Right lobe of liver (tissue), 6 donors: ENCODE measurements at regions not wholly inside any gene's neighbourhood (a gene's known extent, or its start where the extent isn't known, plus 50 kb on each side); places are given as distances from the start of the nearest gene placed in this dataset.
"Not testable (repeated sequence)": the region's sequence is repeated elsewhere in the genome, so short reads cannot be mapped to it uniquely, and the experiment has no call there.

ENCODE experiments used
- ATAC-seq, 4 donors: fragments of 200-7000 bp; cut with Tn5 transposase; one replicate each; pipeline ENCODE4 v1.9.1; 2020; ENCODE audit warnings: mild to moderate bottlenecking in 4 of 4, moderate library complexity in 4 of 4
- DNase-seq, 3 donors: peaks; one replicate each; pipeline ENCODE4 v3.0.0-alpha.2; 2020
- H3K27ac ChIP-seq, 3 donors: fragments of 200-600 bp; one replicate each; pipeline ENCODE4 v1.8.0; 2022
- H3K27me3 ChIP-seq, 2 donors: fragments of 200-600 bp; one replicate each; pipeline ENCODE4 v1.8.0; 2022
- H3K36me3 ChIP-seq, 4 donors: fragments of 200-600 bp; sonication (generic) in 1 of 4; one replicate each; pipeline versions ENCODE4 v1.5.1 to v1.8.0; 2017 to 2022; ENCODE audit warnings: control low read depth in 1 of 4
- H3K4me1 ChIP-seq, 4 donors: fragments of 200-600 bp; sonication (generic) in 1 of 4; one replicate each; pipeline versions ENCODE4 v1.5.1 to v1.8.0; 2017 to 2022; ENCODE audit warnings: control low read depth in 1 of 4
- H3K4me3 ChIP-seq, 3 donors: fragments of 200-600 bp; one replicate each; pipeline ENCODE4 v1.8.0; 2022
- H3K9me3 ChIP-seq, 4 donors: fragments of 200-600 bp; sonication (generic) in 1 of 4; one replicate each; pipeline versions ENCODE4 v1.5.1 to v1.8.0; 2017 to 2022; ENCODE audit warnings: control low read depth in 1 of 4
- POLR2A ChIP-seq: fragments of 450-650 bp; IDR thresholded peaks from one replicate; pipeline ENCODE4 v1.6.1; 2017; ENCODE audit warnings: antibody characterized with exemption, mild to moderate bottlenecking
- WGBS: methylation state at CpG from one replicate; pipeline ENCODE4 v1.1.6; 2018; ENCODE audit warnings: low coverage, low lambda C conversion rate; ENCODE audit not compliant: insufficient coverage; ENCODE audit errors: missing lambda C conversion rate; 5-methylcytosine and 5-hydroxymethylcytosine counted together
- intact Hi-C, 2 donors: fragments of 100-400 bp; cut with DNase I; formaldehyde crosslinking; loops; one replicate each; pipeline versions ENCODE4 v1.11.2 to v1.14.1; 2022
- TF ChIP-seq, protein P1 (sequence below), 4 donors: fragments of 200-600 bp in 3 of 4; fragments of 450-650 bp in 1 of 4; IDR thresholded peaks; one replicate each; pipeline versions ENCODE4 v1.5.1 to v1.8.0; 2016 to 2022; ENCODE audit warnings: antibody characterized with exemption in 4 of 4, mild to moderate bottlenecking in 2 of 4
- donor health status: DM: no; HTN: yes; CAD: no.
- donor health status: DM: no; HTN: no; CAD: no.
- donor health status: DM: no; HTN: no; CAD: no.
- donor health status: DM: no; HTN: yes; CAD: no.
- donor health status: DM: no; HTN: yes; CAD: no.

DNA sequence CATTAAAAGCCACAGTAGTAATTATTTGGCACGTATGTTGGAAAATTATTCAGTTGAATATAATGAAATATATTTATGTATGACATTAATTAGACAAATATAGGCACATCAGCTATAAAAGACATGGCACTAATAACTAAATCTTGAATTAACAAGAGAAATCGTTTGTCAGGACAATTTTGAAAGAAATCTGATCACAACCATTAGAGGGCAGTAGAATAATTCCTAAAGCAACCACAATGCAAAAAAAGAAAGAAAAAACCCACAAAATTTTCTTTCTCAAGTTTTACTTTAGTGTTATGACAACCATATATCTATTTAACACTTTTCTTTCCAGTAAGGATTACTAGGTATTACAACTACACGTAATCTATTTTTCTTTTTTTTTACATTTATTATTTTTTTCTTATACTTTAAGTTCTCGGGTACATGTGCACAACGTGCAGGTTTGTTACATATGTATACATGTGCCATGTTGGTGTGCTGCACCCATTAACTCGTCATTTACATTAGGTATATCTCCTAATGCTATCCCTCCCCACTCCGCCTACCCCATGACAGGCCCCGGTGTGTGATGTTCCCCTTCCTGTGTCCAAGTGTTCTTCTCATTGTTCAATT, 126.8 kb upstream of the STK17B start:
- H3K27me3 ChIP-seq, H3K36me3 ChIP-seq, H3K4me1 ChIP-seq, H3K27ac ChIP-seq, intact Hi-C loops, H3K4me3 ChIP-seq, DNase-seq, H3K9me3 ChIP-seq: not testable (repeated sequence)
- ATAC-seq: peak in 1 of 4 donors; percentile 25
- TF ChIP-seq, protein P1, sequence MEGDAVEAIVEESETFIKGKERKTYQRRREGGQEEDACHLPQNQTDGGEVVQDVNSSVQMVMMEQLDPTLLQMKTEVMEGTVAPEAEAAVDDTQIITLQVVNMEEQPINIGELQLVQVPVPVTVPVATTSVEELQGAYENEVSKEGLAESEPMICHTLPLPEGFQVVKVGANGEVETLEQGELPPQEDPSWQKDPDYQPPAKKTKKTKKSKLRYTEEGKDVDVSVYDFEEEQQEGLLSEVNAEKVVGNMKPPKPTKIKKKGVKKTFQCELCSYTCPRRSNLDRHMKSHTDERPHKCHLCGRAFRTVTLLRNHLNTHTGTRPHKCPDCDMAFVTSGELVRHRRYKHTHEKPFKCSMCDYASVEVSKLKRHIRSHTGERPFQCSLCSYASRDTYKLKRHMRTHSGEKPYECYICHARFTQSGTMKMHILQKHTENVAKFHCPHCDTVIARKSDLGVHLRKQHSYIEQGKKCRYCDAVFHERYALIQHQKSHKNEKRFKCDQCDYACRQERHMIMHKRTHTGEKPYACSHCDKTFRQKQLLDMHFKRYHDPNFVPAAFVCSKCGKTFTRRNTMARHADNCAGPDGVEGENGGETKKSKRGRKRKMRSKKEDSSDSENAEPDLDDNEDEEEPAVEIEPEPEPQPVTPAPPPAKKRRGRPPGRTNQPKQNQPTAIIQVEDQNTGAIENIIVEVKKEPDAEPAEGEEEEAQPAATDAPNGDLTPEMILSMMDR (IDR thresholded peaks at IDR 0.05): peak; percentile 36 to 67 (median 64)
- WGBS: 44% methylated on average over 8 of the region's 8 CpGs

DNA sequence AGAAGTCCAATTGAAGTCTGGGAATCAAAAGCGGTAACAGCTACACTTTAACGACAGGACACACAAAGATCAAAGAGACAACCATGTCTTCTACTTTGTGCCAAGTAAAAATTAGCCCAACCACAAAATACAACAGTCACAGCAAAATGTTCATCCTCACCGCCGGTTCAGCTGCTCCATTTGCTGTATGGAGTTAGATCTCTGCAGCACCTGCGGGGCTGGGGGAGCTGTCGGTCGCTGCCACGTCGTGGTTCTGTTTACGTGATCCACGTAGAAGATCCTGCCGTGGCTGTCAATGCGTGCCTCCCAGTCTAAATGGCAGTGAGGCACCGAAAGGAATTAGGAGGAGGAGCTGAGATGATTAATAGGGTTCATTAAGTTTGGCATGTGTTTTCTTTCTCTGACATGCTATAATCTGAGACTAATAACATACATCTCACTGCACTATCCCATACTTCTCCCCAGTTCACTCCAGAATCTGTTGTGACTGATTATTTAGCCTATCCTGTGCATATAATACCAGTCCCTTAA, 136.5 kb upstream of the STK17B start:
- H3K4me1 ChIP-seq: no peaks in the 10 kb centered on the region
- no peak for ATAC-seq
- TF ChIP-seq, protein P1 (IDR thresholded peaks at IDR 0.05): no peak
- no peak for TF ChIP-seq POLR2A
- H3K36me3 ChIP-seq: peaks cover 0 to 6% (median 0%) of the 10 kb centered on the region in 4 donors
- no peak overlapping the region for H3K4me3 ChIP-seq
- H3K27ac ChIP-seq: no peak overlapping the region
- intact Hi-C loops: no loop called here
- H3K27me3 ChIP-seq: no peaks in the 10 kb centered on the region
- no peaks in the 10 kb centered on the region for H3K9me3 ChIP-seq
- 90% methylated on average over 9 of the region's 14 CpGs for WGBS
- no peak for DNase-seq

- Histone ChIP-seq H3K27me3 (no peaks in the 10 kb centered on the region), H3K36me3 (peaks cover 0 to 6% (median 0%) of the 10 kb centered on the region in 4 donors), H3K4me3 (no peak overlapping the region), H3K4me1 (no peaks in the 10 kb centered on the region), H3K9me3 (no peaks in the 10 kb centered on the region), H3K27ac (no peak overlapping the region)
- TF ChIP-seq POLR2A: no peak
- TF ChIP-seq, protein P1 (IDR thresholded peaks at IDR 0.05): no peak
- ATAC-seq (no peak), DNase-seq (no peak)
- intact Hi-C loops: no loop called here
These were observed 138.3 kb upstream of the STK17B start for GRCh38 chr2:196309691-196310090.

DNA sequence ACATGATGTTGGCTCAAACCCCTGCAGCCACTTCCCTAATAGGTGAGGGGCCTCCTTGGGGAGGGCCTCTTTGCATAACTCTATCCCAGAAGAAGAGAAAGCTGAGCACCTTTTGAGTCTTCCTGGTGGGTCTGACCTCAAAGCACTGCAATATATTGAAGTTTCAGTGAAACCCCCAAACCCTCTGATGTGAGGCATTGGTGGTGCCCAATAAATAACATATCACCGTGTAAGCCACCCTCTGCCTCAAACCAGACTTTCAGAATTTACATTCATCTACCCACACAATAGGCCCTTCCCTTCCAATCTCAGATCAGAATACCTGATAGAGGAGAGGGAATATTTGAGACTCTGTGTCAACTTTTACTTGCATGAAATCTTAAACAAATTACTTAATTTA, 142.8 kb upstream of the STK17B start:
- intact Hi-C loops: no loop called here
- ATAC-seq (no peak), DNase-seq (no peak)
- no peaks in the 10 kb centered on the region for H3K36me3 ChIP-seq
- no peak overlapping the region for H3K27ac ChIP-seq
- TF ChIP-seq, protein P1 (IDR thresholded peaks at IDR 0.05): no peak
- no peak for TF ChIP-seq POLR2A
- no peaks in the 10 kb centered on the region for H3K9me3 ChIP-seq
- H3K4me3 ChIP-seq: no peak overlapping the region
- 78% methylated on average over 1 of the region's 1 CpG for WGBS
- H3K4me1 ChIP-seq: no peaks in the 10 kb centered on the region
- H3K27me3 ChIP-seq: no peaks in the 10 kb centered on the region

DNA sequence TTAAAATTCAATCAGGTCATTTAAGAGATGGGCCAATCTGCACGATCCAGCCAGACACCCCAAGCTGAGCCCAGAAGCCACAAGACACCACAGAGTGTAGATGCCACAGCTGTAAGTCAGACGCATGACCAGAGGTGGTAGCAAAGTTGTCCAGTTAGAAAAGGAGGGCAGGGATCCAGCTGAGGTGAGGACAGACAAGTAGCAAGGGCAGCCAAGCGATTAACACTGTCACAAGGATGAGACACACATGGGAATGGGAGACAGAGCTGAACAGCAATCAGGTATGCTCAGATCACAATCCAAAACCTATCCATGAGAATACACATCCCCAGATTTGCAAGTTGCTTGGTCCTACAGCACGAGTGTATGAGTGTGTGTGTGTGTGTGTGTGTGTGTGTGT, 143.4 kb upstream of the STK17B start:
- no peaks in the 10 kb centered on the region for H3K9me3 ChIP-seq
- ATAC-seq (no peak), DNase-seq (no peak)
- H3K27ac ChIP-seq: no peak overlapping the region
- no peaks in the 10 kb centered on the region for H3K4me1 ChIP-seq
- TF ChIP-seq, protein P1 (IDR thresholded peaks at IDR 0.05): no peak
- TF ChIP-seq POLR2A: no peak
- 54% methylated on average over 3 of the region's 4 CpGs for WGBS
- no peak overlapping the region for H3K4me3 ChIP-seq
- intact Hi-C loops: no loop called here
- no peaks in the 10 kb centered on the region for H3K36me3 ChIP-seq
- no peaks in the 10 kb centered on the region for H3K27me3 ChIP-seq
